HFFc6 (cell line): ENCODE measurements at regions not wholly inside any gene's neighbourhood (a gene's known extent, or its start where the extent isn't known, plus 50 kb on each side); places are given as distances from the start of the nearest gene placed in this dataset.

ENCODE experiments used
- DNase-seq: peaks from one replicate; pipeline ENCODE4 v3.0.0-alpha.2; 2018
- H3K27ac Mint-ChIP-seq: 2 replicates; pipeline ENCODE4 v1.8.0; 2020; ENCODE audit warnings: mild to moderate bottlenecking, mixed read lengths
- H3K27me3 Mint-ChIP-seq: 2 replicates; pipeline ENCODE4 v1.8.0; 2021; ENCODE audit warnings: mild to moderate bottlenecking, moderate library complexity, mixed read lengths; ENCODE audit not compliant: insufficient read depth
- H3K36me3 Mint-ChIP-seq: 2 replicates; pipeline ENCODE4 v1.8.0; 2021; ENCODE audit warnings: low read depth, mixed read lengths
- H3K4me1 Mint-ChIP-seq: 2 replicates; pipeline ENCODE4 v1.8.0; 2020; ENCODE audit warnings: low read depth, mixed read lengths
- H3K4me3 Mint-ChIP-seq: 2 replicates; pipeline ENCODE4 v1.8.0; 2020; ENCODE audit warnings: mild to moderate bottlenecking, moderate library complexity, mixed read lengths
- H3K9me3 Mint-ChIP-seq: 2 replicates; pipeline ENCODE4 v1.8.0; 2020; ENCODE audit warnings: mild to moderate bottlenecking, mixed read lengths
- TF ChIP-seq, protein P1 (sequence below): fragments of 200-600 bp; sonication (generic); IDR thresholded peaks from 2 replicates; pipeline ENCODE4 v1.5.0; 2021; ENCODE audit warnings: antibody characterized with exemption, mild to moderate bottlenecking

DNA sequence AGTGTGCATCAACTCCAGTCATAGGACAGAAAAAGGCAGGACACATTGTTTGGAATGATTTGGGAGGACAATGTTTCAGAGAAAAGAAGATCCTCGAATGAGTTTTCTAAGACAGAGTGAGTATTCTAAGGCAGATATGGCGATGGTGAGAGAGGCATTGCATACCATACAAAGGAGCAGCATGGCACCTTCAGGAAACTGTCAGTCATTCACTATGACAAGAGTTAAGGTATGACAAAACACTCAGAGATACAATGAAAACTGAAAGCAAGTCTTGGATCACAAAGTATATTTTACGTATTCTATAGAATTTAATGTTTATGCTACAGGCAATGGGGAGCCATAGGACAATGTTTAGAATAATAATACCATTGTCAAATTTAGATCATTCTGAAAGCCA, 337.4 kb upstream of the LYPLAL1 start:
- H3K27me3 Mint-ChIP-seq, result peaks cover 2% of the 10 kb centered on the region; the same call in 1 of the 2 replicates

GRCh38 chr1:218837051-218837450, 336.6 kb upstream of the LYPLAL1 start:
- peak; percentile 3 for DNase-seq
- Mint-ChIP-seq H3K9me3 (no peaks in the 10 kb centered on the region; the same call in 1 of the 2 replicates), H3K36me3 (no peaks in the 10 kb centered on the region), H3K27ac (no peak overlapping the region), H3K4me3 (no peak overlapping the region), H3K4me1 (no peaks in the 10 kb centered on the region), H3K27me3 (peaks cover 1% of the 10 kb centered on the region; the same call in 1 of the 2 replicates)
- TF ChIP-seq, protein P1, sequence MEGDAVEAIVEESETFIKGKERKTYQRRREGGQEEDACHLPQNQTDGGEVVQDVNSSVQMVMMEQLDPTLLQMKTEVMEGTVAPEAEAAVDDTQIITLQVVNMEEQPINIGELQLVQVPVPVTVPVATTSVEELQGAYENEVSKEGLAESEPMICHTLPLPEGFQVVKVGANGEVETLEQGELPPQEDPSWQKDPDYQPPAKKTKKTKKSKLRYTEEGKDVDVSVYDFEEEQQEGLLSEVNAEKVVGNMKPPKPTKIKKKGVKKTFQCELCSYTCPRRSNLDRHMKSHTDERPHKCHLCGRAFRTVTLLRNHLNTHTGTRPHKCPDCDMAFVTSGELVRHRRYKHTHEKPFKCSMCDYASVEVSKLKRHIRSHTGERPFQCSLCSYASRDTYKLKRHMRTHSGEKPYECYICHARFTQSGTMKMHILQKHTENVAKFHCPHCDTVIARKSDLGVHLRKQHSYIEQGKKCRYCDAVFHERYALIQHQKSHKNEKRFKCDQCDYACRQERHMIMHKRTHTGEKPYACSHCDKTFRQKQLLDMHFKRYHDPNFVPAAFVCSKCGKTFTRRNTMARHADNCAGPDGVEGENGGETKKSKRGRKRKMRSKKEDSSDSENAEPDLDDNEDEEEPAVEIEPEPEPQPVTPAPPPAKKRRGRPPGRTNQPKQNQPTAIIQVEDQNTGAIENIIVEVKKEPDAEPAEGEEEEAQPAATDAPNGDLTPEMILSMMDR, result no peak

More for the DNA sequence above, 337.4 kb upstream of the LYPLAL1 start:
- no peak for DNase-seq
- Mint-ChIP-seq H3K4me3 (no peak overlapping the region), H3K36me3 (no peaks in the 10 kb centered on the region), H3K27ac (no peak overlapping the region), H3K4me1 (no peaks in the 10 kb centered on the region), H3K9me3 (no peaks in the 10 kb centered on the region; the same call in 1 of the 2 replicates)
- TF ChIP-seq, protein P1, result no peak

DNA sequence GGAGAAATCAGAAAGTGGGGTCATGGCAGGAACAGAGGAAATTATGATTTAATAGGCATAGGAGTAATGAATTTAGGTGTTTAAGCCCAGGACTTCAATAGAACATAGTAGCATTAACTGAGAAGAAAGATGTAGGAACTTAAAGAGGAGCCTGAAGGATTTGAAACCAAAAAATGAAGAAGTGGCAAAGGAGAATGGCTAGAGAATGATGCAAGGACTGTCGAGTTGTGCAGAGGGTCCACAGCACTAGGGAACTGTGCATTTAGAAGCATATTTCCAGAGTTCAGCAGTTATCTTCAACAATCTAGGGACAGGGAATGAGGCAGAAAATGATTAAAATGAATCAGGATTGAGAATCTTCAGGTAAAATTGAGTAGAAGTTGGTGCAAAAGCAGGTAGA, 328.1 kb upstream of the LYPLAL1 start:
- H3K36me3 Mint-ChIP-seq, result no peaks in the 10 kb centered on the region
- no peaks in the 10 kb centered on the region for H3K4me1 Mint-ChIP-seq

GRCh38 chr1:218846181-218846580, 327.5 kb upstream of the LYPLAL1 start:
- H3K4me1 Mint-ChIP-seq, result no peaks in the 10 kb centered on the region
- H3K36me3 Mint-ChIP-seq, result no peaks in the 10 kb centered on the region
- H3K27me3 Mint-ChIP-seq, result no peaks in the 10 kb centered on the region
- TF ChIP-seq, protein P1, result no peak
- no peak overlapping the region for H3K4me3 Mint-ChIP-seq
- no peak for DNase-seq
- peaks cover 4% of the 10 kb centered on the region; the same call in 1 of the 2 replicates for H3K9me3 Mint-ChIP-seq
- no peak overlapping the region for H3K27ac Mint-ChIP-seq

More for the DNA sequence above, 328.1 kb upstream of the LYPLAL1 start:
- no peak for DNase-seq
- Mint-ChIP-seq H3K27ac (no peak overlapping the region), H3K4me3 (no peak overlapping the region), H3K9me3 (peaks cover 4% of the 10 kb centered on the region; the same call in 1 of the 2 replicates), H3K27me3 (no peaks in the 10 kb centered on the region)
- TF ChIP-seq, protein P1, result no peak

DNA sequence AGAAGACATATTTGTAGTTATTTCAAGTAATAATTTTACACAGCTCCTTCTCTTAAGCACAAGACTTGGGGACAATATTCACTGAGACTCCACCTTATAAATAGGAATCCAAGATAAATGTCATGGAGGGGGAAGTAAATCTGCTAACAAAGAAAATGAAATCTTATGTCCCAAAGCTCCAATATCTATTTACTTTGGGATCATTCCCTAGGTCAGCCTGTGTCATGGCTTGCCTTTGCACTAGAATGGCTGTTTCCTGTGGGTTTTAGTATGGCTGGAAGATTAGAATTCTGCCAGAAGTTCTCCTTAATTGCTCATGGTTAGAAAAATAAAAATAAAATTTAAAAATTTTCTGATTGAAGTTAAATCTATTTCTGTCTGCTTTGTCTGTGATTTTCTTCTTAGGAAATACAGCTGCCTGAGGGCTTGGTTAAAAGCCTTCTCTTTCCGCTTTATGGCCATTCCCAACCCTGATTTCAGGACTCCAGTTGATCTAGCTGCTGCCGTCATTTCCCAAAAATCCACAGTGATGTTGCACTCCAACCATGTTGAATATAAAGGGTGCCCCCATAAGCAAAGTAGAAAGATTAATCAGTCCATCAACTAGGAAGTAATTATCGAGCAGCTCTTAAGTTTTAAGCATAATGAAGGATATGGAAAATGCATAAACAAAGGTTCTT, 326.4 kb upstream of the LYPLAL1 start:
- DNase-seq, result no peak
- peaks cover 4% of the 10 kb centered on the region; the same call in 1 of the 2 replicates for H3K9me3 Mint-ChIP-seq
- TF ChIP-seq, protein P1, result no peak
- H3K36me3 Mint-ChIP-seq, result no peaks in the 10 kb centered on the region
- no peaks in the 10 kb centered on the region for H3K27me3 Mint-ChIP-seq
- no peak overlapping the region for H3K27ac Mint-ChIP-seq
- no peaks in the 10 kb centered on the region for H3K4me1 Mint-ChIP-seq
- H3K4me3 Mint-ChIP-seq, result no peak overlapping the region
